BE2C (cell line): ENCODE measurements at regions not wholly inside any gene's neighbourhood (a gene's known extent, or its start where the extent isn't known, plus 50 kb on each side); places are given as distances from the start of the nearest gene placed in this dataset.

Experiments
- DNase-seq: peaks from one replicate; pipeline ENCODE4 v3.0.0-alpha.2; 2020
- H3K27me3 ChIP-seq: fragments of 250-450 bp; sonication (Bioruptor Pico); 2 replicates; pipeline ENCODE4 v1.5.1; 2020; ENCODE audit warnings: mild to moderate bottlenecking
- H3K36me3 ChIP-seq: fragments of 250-450 bp; sonication (Bioruptor Pico); 2 replicates; pipeline ENCODE4 v1.5.1; 2020; ENCODE audit warnings: mild to moderate bottlenecking
- H3K4me1 ChIP-seq: fragments of 250-450 bp; sonication (Bioruptor Pico); 2 replicates; pipeline ENCODE4 v1.5.1; 2020
- H3K4me3 ChIP-seq: 2 replicates; pipeline ENCODE4 v1.5.1; 2011; ENCODE audit warnings: low read depth, low read length
- H3K9me3 ChIP-seq: fragments of 250-450 bp; sonication (Bioruptor Pico); 2 replicates; pipeline ENCODE4 v1.5.1; 2020
- CTCF ChIP-seq: IDR thresholded peaks from 2 replicates; pipeline ENCODE4 v1.5.1; 2012; ENCODE audit warnings: mild to moderate bottlenecking, low read depth, low read length

DNA sequence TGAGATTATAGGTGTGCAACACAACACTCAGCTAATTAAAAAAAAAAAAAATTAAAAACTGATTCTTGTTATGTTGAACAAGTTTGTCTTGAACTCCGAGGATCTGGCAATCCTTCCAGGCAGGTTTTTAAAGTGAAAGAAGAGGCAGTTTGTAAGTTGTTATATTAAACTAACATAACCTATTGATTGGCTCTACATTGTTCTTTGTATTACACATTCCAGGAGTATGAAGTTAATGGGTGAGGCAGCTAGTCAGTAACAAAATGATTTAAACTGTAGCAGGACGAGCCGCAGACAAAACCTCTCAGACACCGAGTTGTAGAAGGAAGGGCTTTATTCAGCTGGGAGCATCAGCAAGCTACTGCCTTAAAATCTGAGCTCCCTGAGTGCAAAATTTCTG lies 1953.9 kb upstream of the CDH6 start:
- Histone ChIP-seq H3K4me1 (no peaks in the 10 kb centered on the region), H3K27me3 (no peaks in the 10 kb centered on the region), H3K4me3 (no peak overlapping the region), H3K36me3 (no peaks in the 10 kb centered on the region), H3K9me3 (no peaks in the 10 kb centered on the region)
- no peak for DNase-seq
- no peak for TF ChIP-seq CTCF

GRCh38 chr5:29238115-29238514 lies 1955.4 kb upstream of the CDH6 start:
- H3K9me3 ChIP-seq = no peaks in the 10 kb centered on the region
- DNase-seq = no peak
- H3K27me3 ChIP-seq = no peaks in the 10 kb centered on the region
- no peaks in the 10 kb centered on the region for H3K4me1 ChIP-seq
- no peak for TF ChIP-seq CTCF
- H3K4me3 ChIP-seq = no peak overlapping the region
- H3K36me3 ChIP-seq = no peaks in the 10 kb centered on the region

DNA sequence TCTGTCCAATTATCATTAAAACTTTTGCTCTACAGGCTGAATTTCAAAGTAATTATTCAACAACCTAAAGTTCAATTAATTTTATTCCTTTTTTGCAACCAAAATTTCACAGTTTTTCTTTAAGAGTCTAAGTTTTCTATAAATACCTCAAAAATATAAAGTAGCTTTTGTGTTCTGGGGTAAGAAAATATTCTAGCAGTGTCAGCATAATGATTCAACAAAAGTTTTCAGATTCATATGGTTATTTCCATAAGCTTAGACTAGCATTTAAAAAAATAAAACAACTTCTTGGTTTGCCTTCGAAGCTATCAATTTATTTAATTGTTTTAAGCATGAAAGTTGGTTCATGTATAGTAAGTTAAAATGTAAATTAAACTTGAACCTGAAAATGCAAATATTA lies 1962.3 kb upstream of the CDH6 start:
- DNase-seq = no peak
- TF ChIP-seq CTCF = no peak
- no peaks in the 10 kb centered on the region for H3K36me3 ChIP-seq
- H3K9me3 ChIP-seq = no peaks in the 10 kb centered on the region
- no peaks in the 10 kb centered on the region for H3K4me1 ChIP-seq
- no peaks in the 10 kb centered on the region for H3K27me3 ChIP-seq
- H3K4me3 ChIP-seq = no peak overlapping the region

DNA sequence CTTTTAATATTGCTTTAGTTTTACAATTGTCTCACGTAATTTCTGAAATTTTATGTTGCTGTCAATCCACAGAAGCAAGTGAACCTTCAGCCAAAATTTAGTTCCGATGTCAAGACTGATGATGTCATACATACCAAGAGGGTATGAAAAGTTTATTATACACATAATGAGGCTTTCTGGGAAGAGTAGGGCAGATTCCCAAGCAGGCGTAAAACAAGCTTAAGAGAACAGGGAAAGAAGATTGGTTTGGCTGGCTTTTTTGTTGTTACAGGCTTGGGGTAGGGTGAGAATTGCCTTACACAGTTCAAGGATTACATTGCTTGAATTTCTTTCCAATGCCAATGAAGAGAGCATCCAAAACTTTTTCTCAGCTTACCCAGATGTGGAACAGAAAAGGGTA lies 1962.9 kb upstream of the CDH6 start:
- Histone ChIP-seq H3K4me1 (no peaks in the 10 kb centered on the region), H3K4me3 (no peak overlapping the region), H3K27me3 (no peaks in the 10 kb centered on the region), H3K9me3 (no peaks in the 10 kb centered on the region), H3K36me3 (no peaks in the 10 kb centered on the region)
- DNase-seq = no peak
- no peak for TF ChIP-seq CTCF

- Histone ChIP-seq H3K4me3 (no peak overlapping the region), H3K4me1 (no peaks in the 10 kb centered on the region), H3K9me3 (no peaks in the 10 kb centered on the region), H3K27me3 (no peaks in the 10 kb centered on the region), H3K36me3 (no peaks in the 10 kb centered on the region)
- no peak for DNase-seq
- TF ChIP-seq CTCF = no peak
Observed at GRCh38 chr5:29229461-29229860, 1964.0 kb upstream of the CDH6 start.

GRCh38 chr5:29218138-29218537 lies 1975.3 kb upstream of the CDH6 start:
- Histone ChIP-seq H3K27me3 (no peaks in the 10 kb centered on the region), H3K9me3 (no peaks in the 10 kb centered on the region), H3K4me3 (no peak overlapping the region), H3K36me3 (no peaks in the 10 kb centered on the region), H3K4me1 (peaks cover 7% of the 10 kb centered on the region)
- TF ChIP-seq CTCF = peak; percentile 39
- DNase-seq = no peak
